ENCODE measurements at regions not wholly inside any gene's neighbourhood (a gene's known extent, or its start where the extent isn't known, plus 50 kb on each side); places are given as distances from the start of the nearest gene placed in this dataset.

- intact Hi-C loops (cut with micrococcal nuclease) = no loop called here
These were observed 389.0 kb upstream of the GRIA1 start for GRCh38 chr5:153101235-153102180.

GRCh38 chr5:153116916-153117315 is 373.6 kb upstream of the GRIA1 start:
- intact Hi-C loops (cut with micrococcal nuclease) = no loop called here

GRCh38 chr5:153118018-153118417 is 372.5 kb upstream of the GRIA1 start:
- intact Hi-C loops (cut with micrococcal nuclease) = no loop called here

- intact Hi-C loops (cut with micrococcal nuclease) = no loop called here
These were observed 368.1 kb upstream of the GRIA1 start for GRCh38 chr5:153122403-153122802.

- intact Hi-C loops (cut with micrococcal nuclease) = no loop called here
These were observed 360.2 kb upstream of the GRIA1 start for GRCh38 chr5:153130296-153130695.

- intact Hi-C loops (cut with micrococcal nuclease) = no loop called here
These were observed 355.1 kb upstream of the GRIA1 start for GRCh38 chr5:153135411-153135810.

GRCh38 chr5:153136910-153137614 is 353.4 kb upstream of the GRIA1 start:
- intact Hi-C loops (cut with micrococcal nuclease) = no loop called here

- intact Hi-C loops (cut with micrococcal nuclease) = no loop called here
These were observed 342.4 kb upstream of the GRIA1 start for GRCh38 chr5:153147891-153148623.

- intact Hi-C loops (cut with micrococcal nuclease) = no loop called here
These were observed 341.9 kb upstream of the GRIA1 start for GRCh38 chr5:153148624-153148976.

GRCh38 chr5:153151558-153151957 is 338.9 kb upstream of the GRIA1 start:
- intact Hi-C loops (cut with micrococcal nuclease) = no loop called here

GRCh38 chr5:153153086-153153485 is 337.4 kb upstream of the GRIA1 start:
- intact Hi-C loops (cut with micrococcal nuclease) = no loop called here

- intact Hi-C loops (cut with micrococcal nuclease) = no loop called here
These were observed 333.3 kb upstream of the GRIA1 start for GRCh38 chr5:153157156-153157555.

- intact Hi-C loops (cut with micrococcal nuclease) = no loop called here
These were observed 331.9 kb upstream of the GRIA1 start for GRCh38 chr5:153158608-153159007.

- intact Hi-C loops (cut with micrococcal nuclease) = no loop called here
These were observed 330.9 kb upstream of the GRIA1 start for GRCh38 chr5:153159616-153160015.

- intact Hi-C loops (cut with micrococcal nuclease) = no loop called here
These were observed 322.2 kb upstream of the GRIA1 start for GRCh38 chr5:153168241-153168640.

GRCh38 chr5:153187503-153187902 is 303.0 kb upstream of the GRIA1 start:
- intact Hi-C loops (cut with micrococcal nuclease) = no loop called here

GRCh38 chr5:153206361-153206760 is 284.1 kb upstream of the GRIA1 start:
- intact Hi-C loops (cut with micrococcal nuclease) = no loop called here

GRCh38 chr5:153209016-153209415 is 281.5 kb upstream of the GRIA1 start:
- intact Hi-C loops (cut with micrococcal nuclease) = no loop called here

- intact Hi-C loops (cut with micrococcal nuclease) = no loop called here
These were observed 280.8 kb upstream of the GRIA1 start for GRCh38 chr5:153209687-153210086.

GRCh38 chr5:153211076-153211475 is 279.4 kb upstream of the GRIA1 start:
- intact Hi-C loops (cut with micrococcal nuclease) = no loop called here

GRCh38 chr5:153212471-153212870 is 278.0 kb upstream of the GRIA1 start:
- intact Hi-C loops (cut with micrococcal nuclease) = no loop called here

- intact Hi-C loops (cut with micrococcal nuclease) = no loop called here
These were observed 267.5 kb upstream of the GRIA1 start for GRCh38 chr5:153222936-153223335.

All from T-helper 2 cell treated with Interferon-gamma antibody and Interleukin-4, amounts not matched to agents 100 ng/mL and 5 ng/mL, for 36 hours (primary cell).